Neural cell (in vitro differentiated cells): ENCODE measurements at regions not wholly inside any gene's neighbourhood (a gene's known extent, or its start where the extent isn't known, plus 50 kb on each side); places are given as distances from the start of the nearest gene placed in this dataset.

Experiments
- CTCF ChIP-seq: fragments of 450-650 bp; IDR thresholded peaks from 2 replicates; pipeline ENCODE4 v1.5.1; 2014; ENCODE audit warnings: antibody characterized with exemption, mild to moderate bottlenecking, moderate library complexity; ENCODE audit not compliant: poor library complexity, severe bottlenecking
- EP300 ChIP-seq: fragments of 450-650 bp; conservative IDR thresholded peaks from 2 replicates; pipeline ENCODE4 v1.6.1; 2014; ENCODE audit warnings: antibody characterized with exemption, mild to moderate bottlenecking, moderate library complexity; ENCODE audit not compliant: poor library complexity, severe bottlenecking
- EZH2 ChIP-seq: fragments of 200-600, 300-800 bp; shearing (Covaris generic), sonication (generic); IDR thresholded peaks from 2 replicates; pipeline ENCODE4 v1.6.1; 2014; ENCODE audit warnings: antibody characterized with exemption, low read length, borderline replicate concordance, mild to moderate bottlenecking; ENCODE audit not compliant: insufficient read depth, poor library complexity, severe bottlenecking
- MXI1 ChIP-seq: fragments of 450-650 bp; conservative IDR thresholded peaks from 2 replicates; pipeline ENCODE4 v1.6.1; 2014; ENCODE audit warnings: antibody characterized with exemption, mild to moderate bottlenecking; ENCODE audit not compliant: poor library complexity, severe bottlenecking
- POLR2AphosphoS5 ChIP-seq: IDR thresholded peaks from 2 replicates; pipeline ENCODE4 v1.6.1; 2012
- RAD21 ChIP-seq: fragments of 450-650 bp; conservative IDR thresholded peaks from 2 replicates; pipeline ENCODE4 v1.6.1; 2014; ENCODE audit warnings: antibody characterized with exemption, mild to moderate bottlenecking, moderate library complexity
- REST ChIP-seq: IDR thresholded peaks from 2 replicates; pipeline ENCODE4 v1.6.1; 2012; ENCODE audit warnings: borderline replicate concordance
- SMC3 ChIP-seq: fragments of 450-650 bp; conservative IDR thresholded peaks from 2 replicates; pipeline ENCODE4 v1.6.1; 2014; ENCODE audit warnings: antibody characterized with exemption, mild to moderate bottlenecking, moderate library complexity; ENCODE audit not compliant: poor library complexity
- TAF1 ChIP-seq: IDR thresholded peaks from 2 replicates; pipeline ENCODE4 v1.6.1; 2012; ENCODE audit warnings: low read depth

GRCh38 chr7:81487516-81487915, 282.3 kb downstream of the HGF start:
- TF ChIP-seq CTCF: no peak
- no peak for TF ChIP-seq POLR2AphosphoS5
- TF ChIP-seq REST: no peak
- no peak for TF ChIP-seq SMC3
- TF ChIP-seq TAF1: no peak
- no peak for TF ChIP-seq RAD21
- no peak for TF ChIP-seq EP300
- TF ChIP-seq EZH2: no peak
- no peak for TF ChIP-seq MXI1
